Embryonic facial prominence (tissue), 1 donor: ENCODE measurements at regions not wholly inside any gene's neighbourhood (a gene's known extent, or its start where the extent isn't known, plus 50 kb on each side); places are given as distances from the start of the nearest gene placed in this dataset.

Source experiments
- DNase-seq: peaks from one replicate; pipeline ENCODE4 v3.0.0-alpha.2; 2016; ENCODE audit errors: extremely low spot score

DNA sequence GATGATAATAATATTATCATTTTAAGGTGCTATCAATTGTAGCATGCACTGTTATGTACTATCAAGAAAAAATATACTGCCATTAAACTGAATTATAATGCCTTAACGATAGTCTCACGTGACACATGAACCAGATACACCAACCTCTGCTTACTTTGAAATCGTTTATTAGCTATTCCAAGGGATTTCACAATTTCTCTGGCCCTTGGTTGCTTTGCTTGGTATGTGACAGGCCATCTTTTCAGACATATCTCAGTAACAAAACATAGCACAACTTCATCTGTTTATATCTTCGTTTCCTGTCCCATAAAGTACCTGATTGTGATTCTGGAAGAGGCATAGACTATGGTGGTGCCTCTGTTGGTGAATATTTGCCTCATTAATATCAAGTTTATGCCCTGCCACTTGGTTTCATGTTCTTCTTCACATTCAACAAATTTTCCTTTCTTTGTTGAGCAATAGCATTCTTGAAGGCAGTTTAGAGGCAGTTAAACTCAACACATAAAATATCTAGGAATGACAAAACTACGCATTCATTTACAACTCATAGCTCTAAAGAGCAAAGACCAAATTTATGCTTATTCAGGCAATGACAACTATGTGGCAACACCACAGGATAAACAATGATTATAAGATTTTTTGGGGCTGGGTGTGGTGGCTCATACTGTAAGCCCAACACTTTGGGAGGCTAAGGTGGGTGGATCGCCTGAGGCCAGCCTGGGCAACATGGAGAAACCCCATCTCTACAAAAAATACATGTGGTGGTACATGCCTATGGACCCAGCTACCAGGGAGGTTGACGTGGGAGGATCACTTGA, 84.3 kb downstream of the MCFD2 start:
- no peak for DNase-seq

DNA sequence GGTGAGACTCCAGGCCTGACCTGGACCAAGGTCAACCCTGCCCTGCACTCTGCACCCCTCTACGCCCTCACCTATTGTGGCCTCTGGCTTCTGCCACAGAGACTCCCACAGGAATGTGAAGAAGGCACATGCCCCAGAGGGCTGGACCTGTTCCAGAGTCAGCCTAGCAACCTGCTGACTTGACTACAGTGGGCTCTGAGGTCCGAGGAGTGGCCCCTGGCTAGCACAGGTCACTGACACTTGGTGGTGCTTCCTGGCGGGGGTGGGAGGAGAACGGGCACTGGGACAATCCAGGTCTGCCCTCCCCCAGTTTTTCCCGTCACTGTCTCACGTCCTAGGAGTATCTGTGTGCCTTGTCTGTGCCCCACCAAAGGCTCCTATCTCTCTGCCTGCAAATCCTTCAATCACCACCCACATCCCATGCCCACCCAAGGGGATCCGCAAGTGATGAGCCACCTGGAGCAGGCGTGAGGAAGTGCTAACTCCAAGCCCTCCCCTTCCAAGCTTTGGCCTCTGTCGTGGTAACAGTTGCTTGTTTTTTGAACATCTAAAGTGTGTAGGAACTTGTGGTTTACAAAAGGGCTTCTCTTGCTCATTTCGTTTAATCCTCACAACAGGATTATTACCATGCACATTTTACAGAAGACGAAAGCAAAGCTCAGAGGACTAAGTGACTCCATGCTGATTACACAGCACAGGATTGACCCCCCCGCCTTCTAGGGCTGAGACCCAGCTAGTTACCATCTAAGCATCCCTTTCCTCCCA, 86.2 kb downstream of the MCFD2 start:
- no peak for DNase-seq

- no peak for DNase-seq
Observed at GRCh38 chr2:46828491-46829230, 86.9 kb downstream of the MCFD2 start.

DNA sequence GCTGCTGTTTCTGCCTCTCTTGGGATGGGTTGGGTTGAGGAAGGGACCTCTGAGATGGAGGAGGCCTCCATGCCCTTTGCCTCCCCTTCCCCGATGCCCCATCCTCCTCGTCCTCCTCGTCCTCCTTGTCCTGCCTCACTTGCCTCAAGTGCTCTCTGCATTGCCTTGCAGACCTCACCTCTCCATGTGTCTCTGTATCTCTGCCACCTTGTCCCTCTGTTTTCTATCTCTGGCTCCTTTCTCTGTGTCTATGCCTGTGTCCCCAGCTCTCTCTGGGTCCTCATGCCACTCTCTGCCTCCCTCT, 87.5 kb downstream of the MCFD2 start:
- DNase-seq, result no peak

- no peak for DNase-seq
Observed at GRCh38 chr2:46827274-46828134, 88.1 kb downstream of the MCFD2 start.

GRCh38 chr2:46826569-46827245, 88.9 kb downstream of the MCFD2 start:
- no peak for DNase-seq

- no peak for DNase-seq
Observed at GRCh38 chr2:46825939-46826568, 89.6 kb downstream of the MCFD2 start.

- DNase-seq, result no peak
Observed at GRCh38 chr2:46825231-46825938, 90.2 kb downstream of the MCFD2 start.

- DNase-seq, result no peak
Observed at GRCh38 chr2:46824611-46825010, 91.0 kb downstream of the MCFD2 start.

DNA sequence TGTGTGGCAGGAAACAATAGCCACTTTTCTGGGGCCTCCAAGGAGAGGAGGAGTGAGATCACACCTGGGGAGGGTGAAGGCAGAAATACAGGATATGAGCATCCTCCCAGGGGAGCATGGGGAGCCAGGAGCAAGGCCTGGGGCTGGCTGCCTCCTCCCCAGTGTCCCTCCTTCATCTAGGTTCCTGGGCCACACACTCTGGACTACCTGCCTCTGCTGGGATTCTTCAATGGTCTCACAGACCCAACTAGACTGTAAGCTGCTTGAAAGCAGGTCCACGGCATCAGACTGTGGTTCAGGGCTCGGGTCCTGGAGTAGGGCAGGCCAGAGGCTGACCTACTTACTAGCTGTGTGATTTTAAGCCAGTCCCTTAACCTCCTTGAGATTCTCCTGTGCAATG, 94.0 kb downstream of the MCFD2 start:
- no peak for DNase-seq

DNA sequence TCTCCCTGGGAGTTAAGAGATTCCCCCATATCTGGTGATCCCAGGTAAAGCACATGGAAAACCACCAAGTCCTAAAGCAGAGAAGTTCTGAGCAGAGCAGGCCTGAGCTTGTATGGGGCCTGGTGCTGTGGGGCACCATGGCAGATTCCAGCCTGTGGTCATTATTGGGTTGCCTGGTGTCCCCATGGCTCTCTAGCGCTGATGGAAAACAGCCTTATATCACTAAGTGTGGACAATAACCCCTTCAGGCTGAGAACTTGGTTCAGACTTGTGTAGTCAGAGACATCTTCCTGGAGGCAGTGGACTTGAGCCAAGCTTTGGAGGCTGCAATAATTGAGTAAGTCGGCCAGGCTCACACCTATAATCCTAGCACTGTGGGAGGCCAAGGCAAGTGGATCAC, 96.8 kb downstream of the MCFD2 start:
- no peak for DNase-seq

DNA sequence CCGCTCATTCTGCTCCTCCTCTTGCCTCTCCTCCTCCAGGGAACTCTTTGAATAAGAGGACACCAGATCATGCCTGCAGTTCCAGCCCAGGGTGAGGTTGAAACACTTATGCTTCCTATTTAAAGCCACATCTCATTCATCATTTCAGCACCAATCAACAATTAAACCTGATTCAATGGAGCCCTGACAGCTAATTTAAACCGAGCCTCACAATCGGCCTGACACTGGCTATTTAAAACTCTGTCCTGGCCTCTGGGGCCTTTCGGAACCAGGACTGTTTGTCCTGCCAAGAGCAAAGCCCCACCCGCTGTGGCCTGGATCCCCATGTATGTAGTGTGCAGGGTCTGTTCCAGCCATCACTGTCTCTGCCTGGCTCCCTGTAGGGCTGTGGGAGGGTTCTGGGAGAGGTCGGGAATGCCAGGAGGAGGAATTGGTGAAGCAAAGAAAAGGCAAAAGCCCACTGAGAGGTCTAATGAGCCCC, 97.4 kb downstream of the MCFD2 start:
- no peak for DNase-seq

GRCh38 chr2:46816846-46817726, 98.5 kb downstream of the MCFD2 start:
- DNase-seq, result no peak

DNA sequence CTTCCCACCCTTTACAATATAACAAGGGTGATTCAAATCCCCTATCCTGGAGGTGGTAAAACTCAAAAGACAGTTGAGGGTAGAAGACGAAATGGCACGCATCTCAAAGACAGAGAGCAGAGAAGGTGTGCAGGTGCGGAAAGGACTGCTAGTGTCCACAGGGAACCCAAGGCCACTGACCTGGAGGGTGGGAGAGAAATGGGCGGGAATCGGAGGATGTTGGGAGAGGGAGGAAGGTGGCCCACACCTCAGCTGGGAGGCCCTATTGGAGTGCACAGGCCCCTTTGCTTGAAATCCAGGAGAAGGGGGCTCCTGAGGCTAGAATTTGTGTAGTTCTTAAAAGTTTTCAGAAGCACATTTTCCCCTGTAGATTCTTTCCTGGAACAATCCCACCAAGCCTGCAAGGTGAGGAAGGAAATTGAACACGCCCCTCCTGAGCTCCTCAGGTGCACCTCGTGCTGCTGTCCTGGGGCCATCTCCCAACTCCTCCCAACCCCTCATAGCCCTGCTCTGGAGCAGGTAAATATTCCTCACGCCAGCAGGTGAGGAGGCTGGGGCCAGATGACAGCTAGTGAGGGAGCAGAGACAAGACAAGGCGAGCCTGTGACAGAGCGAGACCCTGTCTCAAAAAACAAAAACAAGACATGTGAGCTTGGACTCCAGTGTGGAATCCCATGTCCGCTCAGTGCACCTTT, 99.3 kb downstream of the MCFD2 start:
- no peak for DNase-seq

GRCh38 chr2:46815121-46815802, 100.3 kb downstream of the MCFD2 start:
- no peak for DNase-seq

GRCh38 chr2:46814160-46814961, 101.2 kb downstream of the MCFD2 start:
- no peak for DNase-seq

- no peak for DNase-seq
Observed at GRCh38 chr2:46813680-46814079, 101.9 kb downstream of the MCFD2 start.
